Upper lobe of right lung (tissue), 1 donor: ENCODE measurements at regions not wholly inside any gene's neighbourhood (a gene's known extent, or its start where the extent isn't known, plus 50 kb on each side); places are given as distances from the start of the nearest gene placed in this dataset.

Experiments used
- ATAC-seq: fragments of 200-7000 bp; cut with Tn5 transposase; one replicate; pipeline ENCODE4 v1.9.1; 2020; ENCODE audit warnings: mild to moderate bottlenecking, moderate library complexity
- DNase-seq: peaks from one replicate; pipeline ENCODE4 v3.0.0-alpha.2; 2020
- H3K27ac ChIP-seq: fragments of 200-600 bp; one replicate; pipeline ENCODE4 v1.8.0; 2022
- H3K27me3 ChIP-seq: fragments of 200-600 bp; one replicate; pipeline ENCODE4 v1.8.0; 2022; ENCODE audit warnings: mild to moderate bottlenecking
- H3K36me3 ChIP-seq: fragments of 200-600 bp; one replicate; pipeline ENCODE4 v1.8.0; 2022
- H3K4me1 ChIP-seq: fragments of 200-600 bp; one replicate; pipeline ENCODE4 v1.8.0; 2022
- H3K4me3 ChIP-seq: fragments of 200-600 bp; one replicate; pipeline ENCODE4 v1.8.0; 2022; ENCODE audit warnings: mild to moderate bottlenecking
- H3K9me3 ChIP-seq: fragments of 200-600 bp; one replicate; pipeline ENCODE4 v1.8.0; 2022
- CTCF ChIP-seq: fragments of 200-600 bp; IDR thresholded peaks from one replicate; pipeline ENCODE4 v1.8.0; 2022; ENCODE audit warnings: antibody characterized with exemption
- intact Hi-C: fragments of 100-400 bp; cut with DNase I; formaldehyde crosslinking; loops from one replicate; pipeline ENCODE4 v1.11.0; 2022
- donor health status: DM: no; HTN: yes; CAD: no; lungs with severe emphysema.

GRCh38 chr12:60819794-60820193, 1224.0 kb downstream of the SLC16A7 start:
- Histone ChIP-seq H3K27me3 (no peaks in the 10 kb centered on the region), H3K27ac (no peak overlapping the region), H3K4me1 (no peaks in the 10 kb centered on the region), H3K9me3 (no peaks in the 10 kb centered on the region), H3K4me3 (no peak overlapping the region), H3K36me3 (no peaks in the 10 kb centered on the region)
- TF ChIP-seq CTCF, result no peak
- intact Hi-C loops, result no loop called here
- ATAC-seq (no peak), DNase-seq (no peak)

- no peaks in the 10 kb centered on the region for H3K4me1 ChIP-seq
- H3K36me3 ChIP-seq, result no peaks in the 10 kb centered on the region
- H3K9me3 ChIP-seq, result no peaks in the 10 kb centered on the region
- no peaks in the 10 kb centered on the region for H3K27me3 ChIP-seq
- DNase-seq (no peak), ATAC-seq (no peak)
- intact Hi-C loops, result no loop called here
- H3K4me3 ChIP-seq, result no peak overlapping the region
- TF ChIP-seq CTCF, result no peak
- H3K27ac ChIP-seq, result no peak overlapping the region
These were observed 1226.8 kb downstream of the SLC16A7 start for GRCh38 chr12:60822580-60822979.

- Histone ChIP-seq H3K4me3 (no peak overlapping the region), H3K27ac (no peak overlapping the region), H3K4me1 (no peaks in the 10 kb centered on the region), H3K36me3 (no peaks in the 10 kb centered on the region), H3K9me3 (no peaks in the 10 kb centered on the region), H3K27me3 (no peaks in the 10 kb centered on the region)
- DNase-seq (no peak), ATAC-seq (no peak)
- intact Hi-C loops, result no loop called here
- TF ChIP-seq CTCF, result no peak
These were observed 1234.6 kb downstream of the SLC16A7 start for GRCh38 chr12:60830381-60830780.

GRCh38 chr12:60832290-60832689, 1236.5 kb downstream of the SLC16A7 start:
- intact Hi-C loops, result no loop called here
- H3K27me3 ChIP-seq, result no peaks in the 10 kb centered on the region
- no peak overlapping the region for H3K4me3 ChIP-seq
- no peaks in the 10 kb centered on the region for H3K36me3 ChIP-seq
- DNase-seq, result no peak
- H3K9me3 ChIP-seq, result no peaks in the 10 kb centered on the region
- no peak overlapping the region for H3K27ac ChIP-seq
- TF ChIP-seq CTCF, result no peak
- no peak for ATAC-seq
- no peaks in the 10 kb centered on the region for H3K4me1 ChIP-seq

- no peak for TF ChIP-seq CTCF
- Histone ChIP-seq H3K27me3 (no peaks in the 10 kb centered on the region), H3K9me3 (no peaks in the 10 kb centered on the region), H3K27ac (no peak overlapping the region), H3K36me3 (no peaks in the 10 kb centered on the region), H3K4me3 (no peak overlapping the region), H3K4me1 (no peaks in the 10 kb centered on the region)
- DNase-seq (no peak), ATAC-seq (no peak)
- intact Hi-C loops, result no loop called here
These were observed 1238.5 kb downstream of the SLC16A7 start for GRCh38 chr12:60834372-60834771.

GRCh38 chr12:60834806-60835205, 1239.0 kb downstream of the SLC16A7 start:
- Histone ChIP-seq H3K4me3 (no peak overlapping the region), H3K9me3 (no peaks in the 10 kb centered on the region), H3K36me3 (no peaks in the 10 kb centered on the region), H3K27me3 (no peaks in the 10 kb centered on the region), H3K27ac (no peak overlapping the region), H3K4me1 (no peaks in the 10 kb centered on the region)
- intact Hi-C loops, result no loop called here
- no peak for ATAC-seq
- no peak for DNase-seq
- TF ChIP-seq CTCF, result no peak
